ENCODE measurements at regions not wholly inside any gene's neighbourhood (a gene's known extent, or its start where the extent isn't known, plus 50 kb on each side); places are given as distances from the start of the nearest gene placed in this dataset.

GRCh38 chr5:52690236-52690768 lies 97.4 kb upstream of the ITGA1 start:
- no peak for DNase-seq

GRCh38 chr5:52692039-52692438 lies 95.7 kb upstream of the ITGA1 start:
- DNase-seq = no peak

- DNase-seq = no peak
These were observed 95.1 kb upstream of the ITGA1 start for GRCh38 chr5:52692606-52693005.

GRCh38 chr5:52693280-52693679 lies 94.4 kb upstream of the ITGA1 start:
- peak in 1 of 2 experiments; percentile 22 for DNase-seq

DNA sequence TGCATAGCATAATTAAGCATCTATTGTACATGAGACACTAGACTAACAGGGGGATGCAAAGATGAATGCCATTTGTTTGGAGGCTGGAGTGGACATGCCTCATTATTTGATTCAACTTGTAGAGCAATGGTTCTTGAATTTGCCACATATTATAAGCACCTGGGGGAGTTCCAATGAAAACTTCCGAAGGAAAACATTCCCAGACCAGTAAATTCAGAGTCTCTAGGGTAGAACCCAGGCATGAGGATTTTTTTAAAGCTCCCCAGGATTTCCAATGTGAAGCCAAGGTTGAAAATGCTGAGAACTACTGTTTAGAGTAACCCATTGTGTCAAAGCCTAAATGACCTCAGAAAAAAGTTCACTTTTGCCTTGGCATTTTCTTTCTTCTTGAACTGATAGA lies 93.9 kb upstream of the ITGA1 start:
- no peak for DNase-seq

DNA sequence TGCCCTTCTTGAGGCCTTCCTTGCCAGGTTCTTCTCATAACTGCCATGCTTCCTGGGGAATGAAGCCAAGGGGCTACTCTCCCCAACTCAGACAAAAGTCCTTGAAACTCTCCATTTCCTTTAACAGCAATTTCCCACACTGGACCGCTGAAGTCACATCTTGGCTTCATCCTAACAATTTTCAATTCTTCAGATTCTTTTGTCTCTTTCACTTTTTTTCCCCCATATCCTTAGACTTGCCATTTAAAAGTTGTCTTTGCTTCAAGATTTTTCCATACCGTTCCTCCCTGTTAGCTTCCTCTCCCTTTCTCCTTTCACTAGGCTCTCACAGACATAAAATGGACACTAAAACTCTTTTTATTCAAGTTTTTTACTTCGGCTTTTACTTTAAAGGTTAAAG lies 93.1 kb upstream of the ITGA1 start:
- DNase-seq = no peak

GRCh38 chr5:52702877-52703276 lies 84.8 kb upstream of the ITGA1 start:
- no peak for DNase-seq

DNA sequence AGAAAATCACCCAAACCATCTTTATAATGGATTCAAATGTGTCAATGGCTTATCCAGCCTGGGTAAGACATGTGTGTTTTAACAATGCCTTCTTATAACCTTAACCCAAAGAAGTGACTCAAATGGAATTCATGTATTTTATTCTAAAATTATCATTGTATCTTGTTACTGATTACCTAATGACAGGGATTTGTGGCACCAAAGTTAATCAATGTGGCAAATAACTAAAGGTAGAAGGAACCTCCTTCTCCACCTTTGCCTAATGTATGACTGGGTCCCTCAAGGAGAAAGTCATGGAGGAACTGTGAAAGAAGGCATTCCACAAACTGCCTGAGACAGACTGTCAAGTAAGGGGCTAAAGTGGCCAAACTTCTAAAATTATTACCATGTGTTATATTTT lies 84.4 kb upstream of the ITGA1 start:
- DNase-seq = no peak

DNA sequence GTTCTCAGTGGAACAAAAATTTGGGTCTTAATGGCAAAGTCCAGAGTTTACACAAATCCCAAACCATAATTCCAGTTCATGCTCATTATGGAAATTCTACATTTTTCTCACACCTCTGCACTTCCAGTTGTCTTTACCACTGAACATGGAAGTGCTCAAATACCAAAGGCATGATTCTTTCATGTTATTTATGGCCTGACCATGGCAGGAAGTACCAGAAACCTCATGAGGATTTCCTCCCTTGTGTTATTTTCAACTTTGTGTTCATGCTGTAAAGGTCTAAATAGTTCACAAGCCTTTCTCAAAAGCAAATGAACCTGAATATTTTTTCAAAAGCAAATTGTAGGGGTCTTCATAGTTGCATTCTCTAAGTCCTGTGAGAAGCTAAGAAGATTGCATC lies 82.0 kb upstream of the ITGA1 start:
- DNase-seq = no peak

- no peak for DNase-seq
These were observed 80.9 kb upstream of the ITGA1 start for GRCh38 chr5:52706775-52707174.

DNA sequence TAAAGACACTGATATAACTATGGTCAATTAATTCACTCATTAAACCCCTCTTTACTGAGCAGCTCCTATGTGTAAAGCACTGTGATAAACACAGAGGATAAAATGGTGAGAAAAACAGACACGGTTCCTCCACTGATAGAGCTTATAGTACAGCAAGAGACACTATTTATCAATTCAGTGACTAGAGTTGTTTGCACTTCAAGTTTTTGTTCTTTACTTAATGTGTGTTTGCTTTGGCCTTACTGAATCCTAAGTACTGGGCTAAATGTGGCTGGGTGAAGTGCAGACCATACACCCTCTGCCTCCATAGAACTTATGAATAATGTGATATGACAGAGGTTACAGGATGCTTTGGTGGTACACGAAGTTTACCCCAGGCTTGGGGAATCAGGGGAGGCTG lies 80.1 kb upstream of the ITGA1 start:
- no peak for DNase-seq

- no peak for DNase-seq
These were observed 79.3 kb upstream of the ITGA1 start for GRCh38 chr5:52708463-52708862.

- peak in 1 of 2 experiments; percentile 19 for DNase-seq
These were observed 78.4 kb upstream of the ITGA1 start for GRCh38 chr5:52709167-52709925.

GRCh38 chr5:52710310-52710971 lies 77.3 kb upstream of the ITGA1 start:
- no peak for DNase-seq

GRCh38 chr5:52710972-52711596 lies 76.6 kb upstream of the ITGA1 start:
- DNase-seq = no peak

DNA sequence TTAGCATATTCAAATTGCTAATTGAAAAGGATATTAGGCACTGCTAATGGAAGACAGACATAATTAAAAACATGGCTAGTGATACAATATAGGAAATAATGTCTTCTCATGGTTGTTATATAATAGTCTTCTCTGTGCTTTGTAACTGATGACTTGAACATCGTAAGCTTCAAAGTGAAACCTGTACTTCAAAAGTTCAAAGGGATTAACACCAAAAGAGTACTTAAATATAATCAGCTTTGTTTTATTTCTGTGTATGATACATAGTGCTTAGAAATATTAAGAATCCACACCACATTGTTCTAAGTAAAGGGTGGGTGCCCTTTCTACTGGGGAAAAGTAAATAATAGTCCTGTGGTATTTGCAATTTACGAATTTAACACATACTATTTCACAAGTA lies 75.4 kb upstream of the ITGA1 start:
- no peak for DNase-seq

GRCh38 chr5:52725065-52725746 lies 62.5 kb upstream of the ITGA1 start:
- DNase-seq = peak in 1 of 2 experiments; percentile 34

GRCh38 chr5:52725808-52726207 lies 61.9 kb upstream of the ITGA1 start:
- DNase-seq = no peak

- no peak for DNase-seq
These were observed 60.7 kb upstream of the ITGA1 start for GRCh38 chr5:52727020-52727419.

GRCh38 chr5:52727576-52727975 lies 60.1 kb upstream of the ITGA1 start:
- no peak for DNase-seq

DNA sequence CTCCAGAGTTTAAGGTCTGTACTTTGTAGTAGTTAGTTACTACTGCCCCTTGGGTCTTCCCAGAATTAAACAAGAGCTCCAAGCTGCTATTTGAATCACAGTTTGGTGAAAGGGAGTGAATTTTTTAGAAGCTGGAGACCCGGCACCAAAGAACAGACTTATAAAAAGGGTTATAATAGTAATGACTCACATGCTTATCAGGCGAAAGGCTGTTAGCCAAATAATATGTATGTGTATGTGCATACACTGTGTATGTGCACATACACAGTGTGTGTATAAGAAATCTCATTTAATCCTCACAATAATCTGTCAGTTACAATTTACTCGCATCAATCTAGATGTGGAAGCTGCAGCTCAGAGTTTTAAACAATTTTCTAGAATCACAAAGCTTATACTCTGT lies 59.5 kb upstream of the ITGA1 start:
- no peak for DNase-seq

- no peak for DNase-seq
These were observed 59.0 kb upstream of the ITGA1 start for GRCh38 chr5:52728686-52729085.

GRCh38 chr5:52731274-52732027 lies 56.3 kb upstream of the ITGA1 start:
- no peak for DNase-seq

Measured in activated T-cell treated with anti-CD3 and anti-CD28 coated beads, Interleukin-2, amount 50 U/mL, for 48 hours (primary cell).